Fibroblast of lung (primary cell): ENCODE measurements at regions not wholly inside any gene's neighbourhood (a gene's known extent, or its start where the extent isn't known, plus 50 kb on each side); places are given as distances from the start of the nearest gene placed in this dataset.

ENCODE experiments used
- CTCF ChIP-seq, 2 donors: IDR thresholded peaks in 1 of 2; conservative IDR thresholded peaks in 1 of 2; 1 replicate in 1 of 2; 2 replicates in 1 of 2; pipeline ENCODE4 v1.5.1; 2011 to 2012; ENCODE audit warnings: low read length in 2 of 2, control low read depth in 1 of 2, inconsistent platforms in 1 of 2, low read depth in 1 of 2, mild to moderate bottlenecking in 1 of 2
- EZH2 ChIP-seq: IDR thresholded peaks from 2 replicates; pipeline ENCODE4 v1.5.1; 2012; ENCODE audit warnings: low read length, control low read depth, mild to moderate bottlenecking; ENCODE audit errors: missing control alignments

- TF ChIP-seq CTCF (conservative IDR thresholded peaks at IDR 0.05 in 1 of 2, IDR thresholded peaks at IDR 0.05 in 1 of 2; ENCODE audit: low read depth in 1 of 2, low read length in 2 of 2): no peak
- TF ChIP-seq EZH2: no peak
These were observed 103.8 kb downstream of the CPN2 start for GRCh38 chr3:194247350-194247740.
